ENCODE measurements at regions not wholly inside any gene's neighbourhood (a gene's known extent, or its start where the extent isn't known, plus 50 kb on each side); places are given as distances from the start of the nearest gene placed in this dataset.

DNA sequence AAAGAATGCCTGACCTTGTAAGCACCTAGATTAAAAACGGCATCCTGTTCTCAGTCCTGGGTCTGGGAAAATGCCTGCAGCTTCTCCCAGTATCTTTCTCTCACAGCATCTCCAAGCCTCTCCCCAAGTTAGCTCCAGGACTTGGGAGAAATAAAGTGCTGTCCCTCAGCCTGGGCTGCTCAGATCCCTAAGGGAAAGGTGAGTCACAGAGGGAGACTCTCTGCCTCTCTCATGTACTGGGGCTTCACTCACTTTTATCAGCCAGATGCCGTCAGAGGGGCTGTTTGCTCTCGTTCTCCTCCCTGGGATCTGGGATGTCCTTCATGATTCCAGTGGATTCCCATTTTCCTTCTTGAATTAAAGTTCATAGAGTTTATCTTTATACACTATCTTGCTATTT is 293.6 kb downstream of the COL12A1 start:
- Histone ChIP-seq H3K79me2 (ENCODE audit: control insufficient read depth, insufficient read depth, low read length) (no peaks in the 10 kb centered on the region), H4K20me1 (replicated peaks; ENCODE audit: control insufficient read depth, insufficient read depth, low read length) (no peaks in the 10 kb centered on the region), H3K9me3 (replicated peaks; ENCODE audit: control insufficient read depth, insufficient read depth, low read depth, low read length) (no peaks in the 10 kb centered on the region), H3K36me3 (ENCODE audit: control insufficient read depth, insufficient read depth, low read length) (no peaks in the 10 kb centered on the region), H3K4me2 (ENCODE audit: insufficient read depth, low read length) (no peak overlapping the region), H3K4me1 (replicated peaks in 1 of 2; ENCODE audit: control insufficient read depth in 2 of 2, insufficient read depth in 2 of 2, low read length in 2 of 2) (no peaks in the 10 kb centered on the region), H3K9me1 (ENCODE audit: control insufficient read depth, insufficient read depth, low read length) (no peaks in the 10 kb centered on the region), H3K9ac (ENCODE audit: insufficient read depth in 1 of 2, low read depth in 2 of 2, low read length in 2 of 2) (no peak overlapping the region), H3K27ac (ENCODE audit: extremely low read depth, low read depth, low read length) (no peak overlapping the region), H2AFZ (ENCODE audit: low read depth, low read length) (no peak overlapping the region), H3K4me3 (no peak overlapping the region), H3K27me3 (ENCODE audit: control insufficient read depth in 2 of 2, insufficient read depth in 2 of 2, low read length in 2 of 2) (no peaks in the 10 kb centered on the region)
- in situ Hi-C loops (cut with MboI): no loop called here
- DNase-seq (ENCODE audit: extremely low read depth in 1 of 4, low spot score in 3 of 4): no peak
- ChIA-PET POLR2A (no interaction called here), CTCF (ENCODE audit: low intra/inter-chr PET ratio) (no interaction called here)
- WGBS (ENCODE audit: insufficient coverage, low coverage, missing lambda C conversion rate): 2% methylated on average over 3 of the region's 3 CpGs
- BruUV-seq (replicated peaks): no TSS peak
- FAIRE-seq: no peak
- ATAC-seq: no peak
- intact Hi-C loops (cut with micrococcal nuclease): no loop called here
- TF ChIP-seq SMAD2 (IDR thresholded peaks at IDR 0.05; ENCODE audit: low read depth, low read length) (no peak), TGIF2 (CRISPR knock-in tag; IDR thresholded peaks at IDR 0.05) (no peak), NCOR1 (IDR thresholded peaks at IDR 0.05) (no peak), ZNF668 (CRISPR knock-in tag; IDR thresholded peaks at IDR 0.05) (no peak), YY1 (IDR thresholded peaks at IDR 0.05; ENCODE audit: borderline replicate concordance in 1 of 3, control insufficient read depth in 1 of 3, extremely low read depth in 1 of 3, insufficient read depth in 3 of 3, insufficient read length in 1 of 3, insufficient replicate concordance in 2 of 3, low read depth in 1 of 3, low read length in 2 of 3) (no peak), TAF9B (IDR thresholded peaks at IDR 0.05; ENCODE audit: partially characterized antibody) (no peak), ETV5 (CRISPR knock-in tag; IDR thresholded peaks at IDR 0.05; ENCODE audit: low read depth) (no peak), ZNF253 (CRISPR knock-in tag; conservative IDR thresholded peaks at IDR 0.05) (no peak), SMAD1 (IDR thresholded peaks at IDR 0.05; ENCODE audit: low read depth, low read length, partially characterized antibody) (no peak), TFAM (CRISPR knock-in tag; conservative IDR thresholded peaks at IDR 0.05) (no peak), ZNF239 (CRISPR knock-in tag; IDR thresholded peaks at IDR 0.05) (no peak), TRIM24 (IDR thresholded peaks at IDR 0.05) (no peak), EP300 (IDR thresholded peaks at IDR 0.05; ENCODE audit: low read length) (no peak), FUS (optimal IDR thresholded peaks at IDR 0.05; ENCODE audit: low read depth, low read length) (no peak)
- TF ChIP-seq, protein P1, sequence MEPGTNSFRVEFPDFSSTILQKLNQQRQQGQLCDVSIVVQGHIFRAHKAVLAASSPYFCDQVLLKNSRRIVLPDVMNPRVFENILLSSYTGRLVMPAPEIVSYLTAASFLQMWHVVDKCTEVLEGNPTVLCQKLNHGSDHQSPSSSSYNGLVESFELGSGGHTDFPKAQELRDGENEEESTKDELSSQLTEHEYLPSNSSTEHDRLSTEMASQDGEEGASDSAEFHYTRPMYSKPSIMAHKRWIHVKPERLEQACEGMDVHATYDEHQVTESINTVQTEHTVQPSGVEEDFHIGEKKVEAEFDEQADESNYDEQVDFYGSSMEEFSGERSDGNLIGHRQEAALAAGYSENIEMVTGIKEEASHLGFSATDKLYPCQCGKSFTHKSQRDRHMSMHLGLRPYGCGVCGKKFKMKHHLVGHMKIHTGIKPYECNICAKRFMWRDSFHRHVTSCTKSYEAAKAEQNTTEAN (CRISPR knock-in tag; IDR thresholded peaks at IDR 0.05): no peak
- TF ChIP-seq, protein P2, sequence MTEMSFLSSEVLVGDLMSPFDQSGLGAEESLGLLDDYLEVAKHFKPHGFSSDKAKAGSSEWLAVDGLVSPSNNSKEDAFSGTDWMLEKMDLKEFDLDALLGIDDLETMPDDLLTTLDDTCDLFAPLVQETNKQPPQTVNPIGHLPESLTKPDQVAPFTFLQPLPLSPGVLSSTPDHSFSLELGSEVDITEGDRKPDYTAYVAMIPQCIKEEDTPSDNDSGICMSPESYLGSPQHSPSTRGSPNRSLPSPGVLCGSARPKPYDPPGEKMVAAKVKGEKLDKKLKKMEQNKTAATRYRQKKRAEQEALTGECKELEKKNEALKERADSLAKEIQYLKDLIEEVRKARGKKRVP (CRISPR knock-in tag; IDR thresholded peaks at IDR 0.05): no peak
- TF ChIP-seq, protein P3, sequence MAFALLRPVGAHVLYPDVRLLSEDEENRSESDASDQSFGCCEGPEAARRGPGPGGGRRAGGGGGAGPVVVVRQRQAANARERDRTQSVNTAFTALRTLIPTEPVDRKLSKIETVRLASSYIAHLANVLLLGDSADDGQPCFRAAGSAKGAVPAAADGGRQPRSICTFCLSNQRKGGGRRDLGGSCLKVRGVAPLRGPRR (CRISPR knock-in tag; IDR thresholded peaks at IDR 0.05): no peak
- TF ChIP-seq, protein P4, sequence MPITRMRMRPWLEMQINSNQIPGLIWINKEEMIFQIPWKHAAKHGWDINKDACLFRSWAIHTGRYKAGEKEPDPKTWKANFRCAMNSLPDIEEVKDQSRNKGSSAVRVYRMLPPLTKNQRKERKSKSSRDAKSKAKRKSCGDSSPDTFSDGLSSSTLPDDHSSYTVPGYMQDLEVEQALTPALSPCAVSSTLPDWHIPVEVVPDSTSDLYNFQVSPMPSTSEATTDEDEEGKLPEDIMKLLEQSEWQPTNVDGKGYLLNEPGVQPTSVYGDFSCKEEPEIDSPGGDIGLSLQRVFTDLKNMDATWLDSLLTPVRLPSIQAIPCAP (CRISPR knock-in tag; IDR thresholded peaks at IDR 0.05; ENCODE audit: borderline replicate concordance): no peak

Data from K562 (cell line).